ENCODE measurements at regions not wholly inside any gene's neighbourhood (a gene's known extent, or its start where the extent isn't known, plus 50 kb on each side); places are given as distances from the start of the nearest gene placed in this dataset.

DNA sequence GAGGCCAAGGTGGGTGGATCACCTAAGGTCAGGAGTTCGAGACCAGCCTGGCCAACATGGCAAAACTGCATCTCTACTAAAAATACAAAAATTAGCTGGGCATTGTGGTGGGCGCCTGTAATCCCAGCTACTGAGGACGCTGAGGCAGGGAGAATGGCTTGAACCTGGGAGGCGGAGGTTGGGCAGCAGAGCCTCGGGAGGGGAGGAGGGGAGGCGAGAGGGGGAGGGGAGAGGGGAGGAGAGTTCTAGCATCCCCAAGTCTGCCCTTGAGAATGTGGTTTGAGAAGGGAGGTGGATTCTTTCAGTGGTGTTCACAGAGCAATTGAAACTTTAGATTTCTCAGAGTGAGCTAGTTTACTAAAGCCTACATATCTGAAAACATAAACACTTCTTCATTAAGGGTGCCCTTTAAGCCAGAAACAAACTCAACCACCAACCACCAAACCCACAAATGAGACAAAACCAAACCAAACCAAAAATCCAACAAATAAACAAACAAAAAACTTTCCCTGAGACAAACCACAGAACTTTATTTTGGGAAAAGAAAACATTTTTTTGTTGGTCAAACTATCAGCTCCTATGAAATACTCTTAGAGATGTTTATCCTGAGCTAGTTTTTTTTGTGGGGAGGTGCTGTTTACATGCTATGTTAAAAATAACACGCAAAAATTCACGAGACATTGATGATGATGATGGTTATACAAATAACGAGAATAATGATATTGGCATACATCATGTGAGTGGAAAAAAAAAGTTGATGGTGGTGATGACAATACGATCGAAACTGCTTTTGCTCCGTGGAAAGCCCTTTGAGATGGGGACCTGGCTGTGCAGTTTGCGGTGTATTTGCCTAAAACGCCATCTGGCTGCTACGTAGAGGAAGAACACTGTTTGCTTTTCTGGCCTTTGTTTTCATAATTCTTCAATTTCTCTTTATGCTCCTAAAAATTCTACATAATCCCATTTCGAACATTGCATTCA is 98.2 kb upstream of the PRKX start:
- TF ChIP-seq TCF4 (CRISPR knock-in tag; IDR thresholded peaks at IDR 0.05; ENCODE audit: borderline replicate concordance) (no peak), ZNF565 (CRISPR knock-in tag; conservative IDR thresholded peaks at IDR 0.05; ENCODE audit: low read depth) (no peak), GLIS3 (CRISPR knock-in tag; IDR thresholded peaks at IDR 0.05) (no peak), ZFP30 (CRISPR knock-in tag; IDR thresholded peaks at IDR 0.05) (no peak), ESRRG (CRISPR knock-in tag; IDR thresholded peaks at IDR 0.05) (no peak), ISL1 (CRISPR knock-in tag; IDR thresholded peaks at IDR 0.05) (no peak), CSRNP3 (CRISPR knock-in tag; IDR thresholded peaks at IDR 0.05) (no peak), ARNTL (CRISPR knock-in tag; IDR thresholded peaks at IDR 0.05; ENCODE audit: borderline replicate concordance, low read depth) (no peak), ZC3H10 (CRISPR knock-in tag; IDR thresholded peaks at IDR 0.05) (no peak), ZNF8 (CRISPR knock-in tag; IDR thresholded peaks at IDR 0.05) (no peak)
- TF ChIP-seq, protein P1, sequence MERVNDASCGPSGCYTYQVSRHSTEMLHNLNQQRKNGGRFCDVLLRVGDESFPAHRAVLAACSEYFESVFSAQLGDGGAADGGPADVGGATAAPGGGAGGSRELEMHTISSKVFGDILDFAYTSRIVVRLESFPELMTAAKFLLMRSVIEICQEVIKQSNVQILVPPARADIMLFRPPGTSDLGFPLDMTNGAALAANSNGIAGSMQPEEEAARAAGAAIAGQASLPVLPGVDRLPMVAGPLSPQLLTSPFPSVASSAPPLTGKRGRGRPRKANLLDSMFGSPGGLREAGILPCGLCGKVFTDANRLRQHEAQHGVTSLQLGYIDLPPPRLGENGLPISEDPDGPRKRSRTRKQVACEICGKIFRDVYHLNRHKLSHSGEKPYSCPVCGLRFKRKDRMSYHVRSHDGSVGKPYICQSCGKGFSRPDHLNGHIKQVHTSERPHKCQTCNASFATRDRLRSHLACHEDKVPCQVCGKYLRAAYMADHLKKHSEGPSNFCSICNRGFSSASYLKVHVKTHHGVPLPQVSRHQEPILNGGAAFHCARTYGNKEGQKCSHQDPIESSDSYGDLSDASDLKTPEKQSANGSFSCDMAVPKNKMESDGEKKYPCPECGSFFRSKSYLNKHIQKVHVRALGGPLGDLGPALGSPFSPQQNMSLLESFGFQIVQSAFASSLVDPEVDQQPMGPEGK (CRISPR knock-in tag; IDR thresholded peaks at IDR 0.05; ENCODE audit: borderline replicate concordance) = no peak
- TF ChIP-seq, protein P2, sequence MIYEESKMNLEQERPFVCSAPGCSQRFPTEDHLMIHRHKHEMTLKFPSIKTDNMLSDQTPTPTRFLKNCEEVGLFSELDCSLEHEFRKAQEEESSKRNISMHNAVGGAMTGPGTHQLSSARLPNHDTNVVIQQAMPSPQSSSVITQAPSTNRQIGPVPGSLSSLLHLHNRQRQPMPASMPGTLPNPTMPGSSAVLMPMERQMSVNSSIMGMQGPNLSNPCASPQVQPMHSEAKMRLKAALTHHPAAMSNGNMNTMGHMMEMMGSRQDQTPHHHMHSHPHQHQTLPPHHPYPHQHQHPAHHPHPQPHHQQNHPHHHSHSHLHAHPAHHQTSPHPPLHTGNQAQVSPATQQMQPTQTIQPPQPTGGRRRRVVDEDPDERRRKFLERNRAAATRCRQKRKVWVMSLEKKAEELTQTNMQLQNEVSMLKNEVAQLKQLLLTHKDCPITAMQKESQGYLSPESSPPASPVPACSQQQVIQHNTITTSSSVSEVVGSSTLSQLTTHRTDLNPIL (CRISPR knock-in tag; IDR thresholded peaks at IDR 0.05; ENCODE audit: low read depth) = no peak
- TF ChIP-seq, protein P3, sequence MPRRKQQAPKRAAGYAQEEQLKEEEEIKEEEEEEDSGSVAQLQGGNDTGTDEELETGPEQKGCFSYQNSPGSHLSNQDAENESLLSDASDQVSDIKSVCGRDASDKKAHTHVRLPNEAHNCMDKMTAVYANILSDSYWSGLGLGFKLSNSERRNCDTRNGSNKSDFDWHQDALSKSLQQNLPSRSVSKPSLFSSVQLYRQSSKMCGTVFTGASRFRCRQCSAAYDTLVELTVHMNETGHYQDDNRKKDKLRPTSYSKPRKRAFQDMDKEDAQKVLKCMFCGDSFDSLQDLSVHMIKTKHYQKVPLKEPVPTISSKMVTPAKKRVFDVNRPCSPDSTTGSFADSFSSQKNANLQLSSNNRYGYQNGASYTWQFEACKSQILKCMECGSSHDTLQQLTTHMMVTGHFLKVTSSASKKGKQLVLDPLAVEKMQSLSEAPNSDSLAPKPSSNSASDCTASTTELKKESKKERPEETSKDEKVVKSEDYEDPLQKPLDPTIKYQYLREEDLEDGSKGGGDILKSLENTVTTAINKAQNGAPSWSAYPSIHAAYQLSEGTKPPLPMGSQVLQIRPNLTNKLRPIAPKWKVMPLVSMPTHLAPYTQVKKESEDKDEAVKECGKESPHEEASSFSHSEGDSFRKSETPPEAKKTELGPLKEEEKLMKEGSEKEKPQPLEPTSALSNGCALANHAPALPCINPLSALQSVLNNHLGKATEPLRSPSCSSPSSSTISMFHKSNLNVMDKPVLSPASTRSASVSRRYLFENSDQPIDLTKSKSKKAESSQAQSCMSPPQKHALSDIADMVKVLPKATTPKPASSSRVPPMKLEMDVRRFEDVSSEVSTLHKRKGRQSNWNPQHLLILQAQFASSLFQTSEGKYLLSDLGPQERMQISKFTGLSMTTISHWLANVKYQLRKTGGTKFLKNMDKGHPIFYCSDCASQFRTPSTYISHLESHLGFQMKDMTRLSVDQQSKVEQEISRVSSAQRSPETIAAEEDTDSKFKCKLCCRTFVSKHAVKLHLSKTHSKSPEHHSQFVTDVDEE (CRISPR knock-in tag; IDR thresholded peaks at IDR 0.05) = no peak
